GM18909 (cell line): ENCODE measurements at regions not wholly inside any gene's neighbourhood (a gene's known extent, or its start where the extent isn't known, plus 50 kb on each side); places are given as distances from the start of the nearest gene placed in this dataset.

Experiments
- ATAC-seq: cut with Tn5 transposase; IDR thresholded peaks from one replicate; pipeline ENCODE4 v1.9.1; 2021; ENCODE audit warnings: mild to moderate bottlenecking; ENCODE audit not compliant: unreplicated experiment, poor library complexity

DNA sequence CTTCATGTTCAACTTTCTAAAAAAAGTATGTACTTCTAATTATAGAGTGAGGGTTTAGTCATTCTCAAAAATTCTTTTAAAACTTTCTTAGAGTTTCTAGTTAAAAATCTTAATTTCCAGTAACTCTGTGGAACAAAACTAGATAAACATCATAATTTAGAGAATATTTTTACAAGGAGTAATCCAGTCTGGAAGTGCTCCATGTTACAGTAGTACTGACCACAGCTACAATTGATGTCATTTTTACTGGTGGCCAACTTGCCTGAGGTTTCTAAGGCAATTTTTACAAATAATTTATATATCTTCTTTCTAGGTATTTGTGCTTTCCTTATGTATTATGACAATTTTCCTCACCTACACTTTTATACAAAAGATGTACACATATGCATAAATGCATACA, 490.4 kb downstream of the CENPC start:
- ATAC-seq: no peak

GRCh38 chr4:67052814-67053675, 492.3 kb downstream of the CENPC start:
- no peak for ATAC-seq

- ATAC-seq: no peak
Observed at GRCh38 chr4:67051000-67051789, 494.1 kb downstream of the CENPC start.

DNA sequence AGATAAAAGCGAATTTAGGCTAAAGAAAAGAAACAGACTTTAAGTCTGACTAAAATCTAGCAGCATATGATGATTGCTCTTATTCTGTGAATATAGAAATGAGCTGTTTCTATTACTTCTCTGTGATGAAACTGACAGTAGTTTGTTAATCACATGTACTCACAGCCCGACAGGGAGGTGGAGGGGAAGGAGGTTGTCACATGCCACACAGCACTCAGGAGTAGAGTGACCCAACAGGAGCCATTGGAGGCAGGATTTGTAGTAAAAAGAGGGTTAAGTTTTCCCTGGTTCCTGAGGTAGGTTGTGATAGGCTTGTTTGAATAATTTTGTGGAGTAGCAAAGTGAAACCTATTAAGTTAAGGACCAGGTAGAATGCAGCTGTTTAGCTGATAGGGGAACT, 495.9 kb downstream of the CENPC start:
- ATAC-seq: no peak

DNA sequence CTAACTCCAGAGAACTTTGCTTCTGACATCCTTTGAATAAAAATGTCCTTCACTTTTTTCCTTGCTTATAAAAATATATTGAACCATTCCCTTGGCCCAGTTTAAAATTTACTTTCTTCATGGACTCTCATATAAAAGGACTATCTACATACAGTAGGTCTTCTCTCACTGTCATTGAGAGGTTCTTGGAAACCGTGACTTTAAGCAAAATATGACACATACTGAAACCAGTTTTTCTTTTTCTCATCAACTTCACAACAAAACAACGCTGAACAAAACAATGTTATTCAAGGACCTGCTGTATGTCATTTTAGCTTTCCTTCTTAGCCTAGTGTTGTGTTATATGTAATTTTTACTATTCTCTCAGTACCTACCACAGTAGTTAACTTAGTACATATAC, 496.8 kb downstream of the CENPC start:
- ATAC-seq: no peak

GRCh38 chr4:67040315-67040714, 505.0 kb downstream of the CENPC start:
- no peak for ATAC-seq

DNA sequence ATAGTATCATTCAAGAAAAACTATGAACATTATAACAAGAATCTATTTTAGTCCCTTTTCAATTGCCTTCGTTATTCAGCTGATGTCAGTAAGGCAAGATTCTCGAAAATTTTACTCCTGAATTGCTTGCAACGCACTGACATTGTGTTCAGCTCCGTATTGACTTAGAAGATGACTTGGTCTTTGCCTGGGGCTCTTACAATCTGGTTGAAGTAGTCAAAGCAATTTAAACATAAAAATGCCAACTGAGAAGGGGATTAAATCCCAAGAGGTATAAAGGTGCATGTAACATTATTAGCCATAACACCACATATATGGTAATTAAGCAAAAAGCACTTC, 507.1 kb downstream of the CENPC start:
- ATAC-seq: no peak

GRCh38 chr4:67037504-67038227, 507.6 kb downstream of the CENPC start:
- ATAC-seq: no peak

DNA sequence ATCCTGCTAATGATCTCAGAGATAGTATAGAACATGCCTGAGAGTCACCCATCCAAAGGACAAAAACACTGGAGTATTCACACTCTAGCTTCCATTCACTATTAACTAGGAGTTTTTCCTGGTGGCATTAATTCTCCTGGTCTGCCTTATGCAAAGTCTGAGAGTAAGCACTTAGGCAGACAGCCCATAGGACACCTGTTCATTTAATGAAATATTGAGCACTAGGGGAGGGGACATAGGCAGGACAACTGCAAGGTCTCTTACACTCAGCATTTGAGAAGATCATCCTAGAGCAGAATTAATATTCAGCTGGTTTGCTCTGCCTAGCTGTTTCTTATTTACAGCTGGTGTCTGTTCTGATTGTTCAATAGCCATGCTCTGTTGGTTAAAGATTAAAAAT, 508.5 kb downstream of the CENPC start:
- no peak for ATAC-seq

- no peak for ATAC-seq
Observed at GRCh38 chr4:67035986-67036385, 509.3 kb downstream of the CENPC start.

DNA sequence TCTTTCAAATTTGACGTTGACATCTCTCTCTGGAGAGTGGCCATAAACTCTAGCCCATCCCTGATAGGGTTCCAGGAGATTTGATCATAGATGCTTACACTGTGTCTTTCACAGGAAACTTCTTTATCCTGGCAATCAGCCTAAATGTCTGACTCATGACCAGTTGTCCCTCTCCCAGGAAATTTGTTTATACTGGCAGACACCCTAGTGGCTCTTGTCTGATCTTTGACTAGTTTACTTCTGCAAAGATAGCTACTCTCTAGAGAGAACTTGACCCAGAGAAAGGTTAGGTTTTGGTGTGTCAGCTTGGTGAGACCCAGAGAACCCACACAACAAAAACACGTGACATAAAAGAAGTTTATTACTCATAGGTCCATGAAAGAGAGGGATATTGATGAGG, 509.8 kb downstream of the CENPC start:
- no peak for ATAC-seq

DNA sequence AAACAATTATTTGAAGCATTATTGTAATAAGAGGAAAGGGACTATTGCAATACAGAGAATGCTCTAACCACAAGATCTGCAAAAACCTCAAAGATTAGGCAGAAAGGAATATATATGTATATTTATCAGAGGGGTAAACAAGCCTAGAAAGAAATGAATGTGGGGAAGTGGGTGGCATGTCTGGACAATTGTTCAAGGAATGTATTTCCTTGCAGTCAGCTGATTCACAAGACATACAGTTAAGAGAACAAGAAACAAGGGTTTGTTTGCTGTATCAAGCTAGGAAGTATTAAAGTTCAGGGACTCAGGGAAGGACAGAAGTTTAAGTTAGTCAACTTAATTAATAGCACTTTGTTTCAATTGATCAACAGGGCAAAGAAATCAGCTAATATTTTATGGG, 514.7 kb downstream of the CENPC start:
- no peak for ATAC-seq

DNA sequence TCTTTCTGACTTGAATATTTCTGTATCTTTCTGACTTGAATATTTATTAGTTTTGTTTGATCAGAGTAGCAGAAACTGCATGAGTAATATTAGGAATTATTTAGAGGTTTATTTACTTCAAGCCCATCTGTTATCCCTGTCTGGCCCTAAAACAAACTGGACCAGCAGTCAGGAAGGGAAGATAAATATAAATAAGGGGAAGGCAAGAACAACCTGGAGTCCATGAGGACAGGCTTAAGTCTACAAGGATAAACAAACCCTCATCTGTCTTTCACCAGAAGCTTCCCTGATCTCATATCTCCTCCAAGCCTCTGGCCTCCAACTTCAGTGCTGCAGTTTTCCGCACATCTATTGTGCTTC, 524.9 kb downstream of the CENPC start:
- ATAC-seq: no peak

- no peak for ATAC-seq
Observed at GRCh38 chr4:67019686-67020437, 525.4 kb downstream of the CENPC start.

- ATAC-seq: no peak
Observed at GRCh38 chr4:67014592-67014991, 530.7 kb downstream of the CENPC start.

DNA sequence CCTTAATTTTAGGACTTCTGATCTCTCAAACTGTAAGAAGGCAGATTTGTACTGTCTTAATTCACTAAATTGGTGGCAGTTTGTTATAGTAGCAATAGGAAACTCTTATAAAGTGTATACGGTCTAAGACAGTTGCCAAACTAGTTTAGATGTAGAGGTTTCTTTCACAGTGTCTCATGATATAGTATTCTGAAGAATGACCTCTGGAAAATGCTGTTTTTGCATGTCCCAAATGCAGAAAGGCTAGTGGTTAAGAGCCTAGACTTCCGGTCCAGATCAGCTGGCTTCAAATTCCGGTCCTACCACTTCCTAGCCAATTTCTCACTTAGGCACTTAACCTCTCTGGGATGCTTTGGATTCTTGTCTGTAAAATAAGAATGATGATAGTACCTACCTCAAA, 538.5 kb downstream of the CENPC start:
- ATAC-seq: no peak

DNA sequence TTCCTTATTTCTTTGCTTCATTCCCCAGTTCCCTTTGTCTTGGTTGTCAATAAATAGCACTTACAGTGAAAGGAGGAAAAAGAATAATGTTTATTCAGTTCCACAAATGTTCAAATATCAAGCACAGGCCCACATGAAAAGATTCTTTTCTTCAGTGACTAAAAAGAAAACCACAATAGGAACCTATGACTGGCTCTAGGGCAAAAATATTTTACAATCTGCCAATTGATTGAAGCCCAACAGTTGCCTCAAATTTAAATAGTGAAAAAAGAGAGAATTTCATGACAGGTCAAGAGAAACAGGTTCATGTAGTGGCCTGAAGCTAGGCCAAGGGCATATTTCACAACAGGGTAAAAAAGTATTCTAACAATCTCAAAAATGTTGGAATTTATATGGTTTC, 553.8 kb downstream of the CENPC start:
- ATAC-seq: no peak

DNA sequence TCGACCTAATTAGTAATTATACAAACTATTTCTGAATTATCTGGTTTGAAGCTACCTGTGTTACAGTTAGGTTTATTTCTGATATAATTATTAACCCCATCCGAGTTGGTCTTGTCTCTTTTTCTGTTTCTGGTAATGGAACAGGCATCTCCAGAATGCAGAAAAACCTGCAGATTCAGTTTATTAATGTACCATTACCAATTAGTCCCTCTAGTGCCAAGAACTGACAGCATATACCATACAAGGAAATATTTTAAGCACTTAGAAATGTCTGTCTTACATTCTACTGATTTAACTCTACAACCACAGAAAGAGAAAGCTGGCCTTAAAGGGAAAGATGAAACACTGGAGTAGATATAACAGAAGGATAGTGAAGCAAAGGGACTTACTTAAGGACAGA, 570.6 kb downstream of the CENPC start:
- ATAC-seq: no peak

GRCh38 chr4:66972087-66972486, 573.2 kb downstream of the CENPC start:
- ATAC-seq: no peak

DNA sequence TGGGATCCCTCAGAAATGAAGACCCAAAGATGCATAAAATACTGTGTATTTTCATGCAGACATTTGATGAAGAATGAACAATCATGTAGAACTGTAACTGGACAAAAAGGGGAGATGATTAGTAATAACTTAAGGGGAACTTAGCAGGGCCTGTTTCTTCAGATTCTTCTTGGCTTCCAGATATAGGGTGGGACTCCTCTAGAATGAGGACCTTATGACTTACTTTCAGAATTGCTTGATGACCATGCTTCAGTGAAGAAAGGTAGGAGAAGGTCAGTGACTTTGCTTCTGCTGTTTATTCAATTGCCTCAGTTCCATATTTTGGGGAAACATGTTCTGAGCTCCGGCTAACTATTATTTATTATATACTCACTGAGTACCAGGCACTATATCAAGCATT, 580.8 kb downstream of the CENPC start:
- no peak for ATAC-seq

DNA sequence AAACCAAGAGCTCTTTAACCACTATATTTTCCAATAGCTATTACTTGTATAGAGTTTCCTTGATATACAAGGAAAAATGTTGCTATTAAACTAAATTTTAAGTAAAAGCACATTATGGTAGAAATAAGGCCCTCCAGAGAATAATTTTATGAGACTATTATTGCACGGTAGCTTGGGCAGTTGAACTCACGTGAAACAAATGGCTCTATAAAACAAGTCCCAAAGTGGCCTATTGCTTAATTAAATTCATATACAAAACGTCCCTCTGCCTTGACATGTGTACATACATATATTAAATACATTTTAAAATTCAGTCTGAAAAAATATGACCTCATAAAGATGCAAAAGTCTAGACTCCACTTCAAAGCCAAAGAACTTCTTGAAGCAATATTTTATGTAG, 582.2 kb downstream of the CENPC start:
- no peak for ATAC-seq
